Right lung (tissue), 2 donors: ENCODE measurements at regions not wholly inside any gene's neighbourhood (a gene's known extent, or its start where the extent isn't known, plus 50 kb on each side); places are given as distances from the start of the nearest gene placed in this dataset.
"Not testable (repeated sequence)": the region's sequence is repeated elsewhere in the genome, so short reads cannot be mapped to it uniquely, and the experiment has no call there.

Experiments used
- DNase-seq, 2 donors: peaks; one replicate each; pipeline ENCODE4 v3.0.0-alpha.2; 2013

DNA sequence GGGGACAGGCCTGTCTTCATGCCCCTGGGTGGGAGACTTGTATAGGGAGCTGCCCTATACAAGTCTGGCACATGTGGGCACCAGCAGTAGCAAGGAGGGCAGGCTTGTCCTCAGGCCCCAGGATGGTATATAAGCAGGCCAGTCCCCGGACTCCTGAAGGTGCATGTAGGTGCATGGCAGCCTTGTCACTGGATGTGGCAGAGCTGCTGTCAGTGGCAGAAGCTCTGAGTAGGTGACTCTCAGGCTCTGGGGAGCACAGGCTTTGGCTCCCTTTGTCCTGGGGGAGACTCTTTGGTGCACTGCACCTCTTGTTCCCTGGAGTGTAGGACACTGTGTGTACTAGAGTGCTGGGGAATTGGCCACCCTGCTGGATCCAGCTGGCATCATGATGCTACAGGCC is 376.7 kb upstream of the DIPK2B start:
- no peak for DNase-seq

DNA sequence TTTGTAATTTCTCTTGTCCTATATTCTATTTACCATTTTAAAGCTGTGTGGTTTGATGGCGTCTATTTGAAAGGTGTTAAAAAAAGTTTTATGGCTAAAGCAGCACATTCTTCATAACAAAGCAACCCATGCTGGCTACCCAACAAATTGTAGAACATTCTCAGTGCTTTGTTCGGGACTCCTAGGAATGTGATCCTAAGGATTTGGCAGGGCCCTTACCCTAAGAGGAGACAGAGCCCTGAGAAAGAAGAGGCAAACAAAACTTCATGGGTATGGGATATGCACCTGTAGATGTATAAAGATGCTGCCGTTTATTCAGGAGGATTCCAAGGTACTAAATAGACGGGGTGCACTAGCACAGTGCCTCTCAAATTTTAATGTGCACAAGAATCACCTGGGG is 370.8 kb upstream of the DIPK2B start:
- no peak for DNase-seq

DNA sequence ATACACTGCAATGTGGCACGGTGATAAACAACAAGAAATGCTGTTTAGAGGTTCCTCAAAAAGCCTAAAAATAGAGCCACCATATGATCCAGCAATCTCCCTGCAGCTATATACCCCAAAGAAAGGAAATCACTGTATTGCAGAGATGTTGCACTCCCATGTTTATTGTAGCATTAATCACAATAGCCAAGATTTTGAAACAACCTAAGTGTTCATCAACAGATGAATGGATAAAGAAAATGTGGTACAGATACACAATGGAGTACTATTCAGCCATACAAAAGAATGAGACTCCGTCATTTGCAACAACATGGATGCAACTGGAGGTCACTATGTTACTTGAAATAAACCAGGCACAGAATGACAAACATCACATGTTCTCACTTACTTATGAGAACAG is 365.8 kb upstream of the DIPK2B start:
- DNase-seq, result no peak

DNA sequence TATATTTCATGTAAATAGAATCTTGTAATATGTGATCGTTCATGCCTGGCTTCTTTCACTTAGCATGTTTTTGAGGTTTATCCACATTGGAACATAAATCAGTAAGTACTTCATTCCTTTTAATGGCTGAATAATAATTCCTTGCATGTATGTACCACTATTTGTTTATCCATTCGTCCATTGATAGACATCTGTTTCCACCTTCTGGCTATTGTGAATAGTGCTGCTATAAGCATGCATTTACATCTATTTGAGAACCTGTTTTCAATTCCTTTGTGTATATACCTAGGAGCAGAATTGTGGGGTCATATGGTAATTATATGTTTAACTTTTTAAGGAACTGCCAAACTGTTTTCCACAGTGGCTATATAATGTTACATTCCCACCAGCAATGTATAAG is 356.7 kb upstream of the DIPK2B start:
- no peak for DNase-seq

DNA sequence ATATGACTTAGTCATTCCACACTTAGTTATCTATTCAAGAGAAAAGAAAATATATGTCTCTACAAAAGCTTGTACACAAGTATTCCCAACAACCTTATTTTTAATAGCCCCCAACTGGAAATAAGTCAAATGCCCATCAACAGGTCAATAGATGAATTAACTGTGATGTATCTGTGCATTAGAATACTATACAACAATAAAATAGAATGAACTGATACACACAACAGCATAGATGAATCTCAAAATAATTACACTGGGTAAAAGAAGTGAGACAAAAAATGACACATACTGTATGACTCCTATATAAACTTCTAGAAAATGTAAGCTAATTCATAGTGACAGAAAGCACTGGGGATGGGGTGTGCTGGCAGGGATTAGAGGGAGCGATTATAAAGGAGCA is 354.1 kb upstream of the DIPK2B start:
- peak in 1 of 2 donors; percentile 5 for DNase-seq

DNA sequence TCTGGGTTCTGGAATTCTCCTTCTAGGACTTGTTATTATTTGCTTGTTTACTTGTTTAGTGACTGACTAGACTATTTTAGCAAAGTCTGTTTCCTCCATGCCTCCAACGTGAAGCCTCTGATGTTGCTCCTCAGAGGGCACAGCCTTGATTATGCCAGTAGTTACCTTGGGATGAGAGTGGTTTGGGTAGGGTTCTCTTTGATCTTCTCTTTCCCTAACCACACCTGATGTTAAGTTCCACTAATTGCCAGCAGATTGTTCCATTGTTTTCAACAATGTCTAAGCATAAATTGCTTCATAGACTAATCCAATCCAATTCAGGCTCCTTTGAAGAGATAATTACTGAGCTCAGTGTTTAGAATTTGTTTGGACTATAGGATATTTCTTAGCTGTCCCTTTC is 352.7 kb upstream of the DIPK2B start:
- DNase-seq, result no peak

DNA sequence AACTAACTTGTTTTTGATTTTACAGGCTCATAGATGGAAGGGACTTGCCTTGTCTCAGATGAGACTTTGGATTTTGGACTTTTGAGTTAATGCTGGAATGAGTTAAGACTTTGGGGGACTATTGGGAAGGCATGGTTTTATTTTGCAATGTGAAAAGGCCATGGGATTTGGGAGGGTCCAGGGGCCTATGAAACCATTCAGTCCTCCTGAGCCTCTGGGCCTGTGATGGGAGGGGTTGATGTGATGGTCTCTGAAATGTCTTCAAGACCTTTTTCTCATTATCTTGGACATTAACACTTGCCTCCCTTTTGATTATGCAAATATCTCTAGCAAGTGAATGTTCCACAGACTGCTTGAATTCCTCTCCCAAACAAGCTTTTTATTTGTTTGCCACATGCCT is 346.0 kb upstream of the DIPK2B start:
- DNase-seq, result not testable (repeated sequence)

DNA sequence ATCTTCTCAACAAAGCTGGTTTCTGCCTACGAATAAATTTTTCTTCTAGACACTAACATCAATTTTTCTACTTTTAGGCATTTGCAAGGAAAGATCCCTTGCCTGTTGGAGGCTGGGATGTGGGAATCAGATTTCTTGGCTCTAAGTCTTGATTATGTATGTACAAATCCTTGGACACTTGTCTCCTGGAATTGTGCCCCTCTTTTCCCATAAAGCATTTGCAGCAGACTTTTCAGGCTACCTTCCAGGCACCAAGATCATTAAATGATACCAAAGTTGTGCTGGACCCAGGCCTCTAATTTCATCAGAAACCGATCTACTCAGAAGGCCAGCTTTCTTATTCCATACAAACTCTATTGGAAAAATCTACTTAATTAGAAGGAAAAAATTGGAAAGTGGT is 339.5 kb upstream of the DIPK2B start:
- peak; percentile 34 to 38 for DNase-seq

DNA sequence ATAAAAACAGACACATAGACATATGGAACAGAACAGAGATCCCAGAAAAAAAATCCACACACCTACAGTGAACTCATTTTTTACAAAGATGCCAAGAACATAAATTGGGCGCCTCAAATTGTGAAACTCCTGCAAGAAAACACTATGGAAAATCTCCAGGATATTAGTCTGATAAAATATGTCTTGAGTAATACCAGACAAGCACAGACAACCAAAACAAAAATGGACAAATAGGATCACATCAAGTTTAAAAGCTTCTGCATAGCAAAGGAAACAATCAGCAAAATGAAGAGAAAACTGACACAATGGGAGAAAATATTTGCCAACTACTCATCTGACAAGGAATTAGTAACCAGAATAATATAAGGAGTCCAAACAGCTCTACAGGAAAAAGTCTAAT is 337.3 kb upstream of the DIPK2B start:
- no peak for DNase-seq

DNA sequence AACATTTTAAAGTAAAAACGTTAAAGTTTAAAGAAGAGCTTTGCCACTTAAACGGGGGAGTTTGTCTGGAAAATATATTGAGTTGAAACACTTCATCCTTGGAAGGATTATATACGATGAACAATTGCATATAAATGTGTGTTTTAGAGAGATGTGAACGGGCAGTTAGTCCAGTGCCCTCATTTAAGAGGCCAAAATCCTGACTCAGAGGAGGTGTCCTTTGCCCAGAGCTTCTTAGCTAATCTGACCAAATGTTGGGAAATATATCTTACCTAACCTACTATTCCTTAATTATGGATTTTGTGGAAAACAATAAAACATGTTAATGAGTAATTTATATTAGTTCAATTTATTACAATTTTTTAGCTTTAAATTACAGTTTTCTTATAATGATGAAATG is 327.2 kb upstream of the DIPK2B start:
- no peak for DNase-seq

DNA sequence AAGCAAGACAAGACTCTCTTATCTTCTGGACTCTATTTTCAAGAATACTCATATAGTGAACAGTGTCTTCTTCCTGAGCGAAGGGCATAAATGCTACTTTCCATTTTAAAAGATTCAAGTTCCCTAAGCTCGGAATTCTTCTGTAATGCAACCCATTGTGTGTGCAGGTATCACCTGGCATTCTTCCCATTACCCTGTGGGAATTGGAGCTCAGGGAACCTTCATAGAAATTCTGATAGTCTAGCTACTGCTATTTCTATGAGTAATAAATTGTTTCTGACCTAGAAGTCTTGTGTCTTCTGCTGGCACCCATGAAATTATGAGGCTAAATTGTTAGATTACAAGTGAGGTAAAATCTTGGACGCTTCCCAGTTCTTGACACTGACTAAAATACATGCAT is 324.1 kb upstream of the DIPK2B start:
- DNase-seq, result no peak

DNA sequence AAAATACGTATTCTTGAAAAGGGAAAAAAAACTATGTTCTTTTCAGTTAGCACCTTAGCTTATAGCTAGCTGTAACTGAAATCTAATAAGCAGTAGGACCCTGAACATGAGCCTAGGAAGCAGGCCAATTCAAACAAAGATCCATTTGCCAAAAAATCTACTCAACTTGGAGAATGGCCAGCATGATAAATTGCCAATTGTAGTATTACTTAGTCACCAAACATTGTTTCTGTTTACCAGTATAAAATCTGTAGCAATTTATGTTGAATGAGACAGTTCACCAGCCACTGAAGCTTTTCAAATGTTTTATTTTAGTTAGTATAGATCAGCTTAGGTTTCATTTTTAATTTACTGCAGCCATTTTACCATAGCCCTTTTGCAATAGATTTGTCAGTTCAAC is 323.6 kb upstream of the DIPK2B start:
- no peak for DNase-seq

DNA sequence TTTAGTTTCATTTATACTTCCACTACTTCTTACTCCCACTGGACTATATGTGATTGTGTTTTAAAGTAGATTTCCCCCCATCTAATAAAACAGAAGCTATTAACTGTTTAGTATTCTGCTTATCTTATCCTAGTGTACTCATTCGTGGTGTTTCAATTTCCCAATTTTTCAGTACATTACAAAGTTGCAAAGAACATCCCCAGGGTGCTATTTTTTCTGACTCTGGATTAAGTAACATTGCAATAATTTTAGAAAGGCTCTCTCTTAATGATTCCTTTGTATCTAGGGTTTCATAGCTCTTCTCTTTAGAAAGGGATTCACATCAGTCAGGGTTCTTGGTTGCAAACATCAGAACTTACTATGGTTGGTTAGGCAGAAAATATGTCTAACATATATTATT is 317.9 kb upstream of the DIPK2B start:
- DNase-seq, result no peak

DNA sequence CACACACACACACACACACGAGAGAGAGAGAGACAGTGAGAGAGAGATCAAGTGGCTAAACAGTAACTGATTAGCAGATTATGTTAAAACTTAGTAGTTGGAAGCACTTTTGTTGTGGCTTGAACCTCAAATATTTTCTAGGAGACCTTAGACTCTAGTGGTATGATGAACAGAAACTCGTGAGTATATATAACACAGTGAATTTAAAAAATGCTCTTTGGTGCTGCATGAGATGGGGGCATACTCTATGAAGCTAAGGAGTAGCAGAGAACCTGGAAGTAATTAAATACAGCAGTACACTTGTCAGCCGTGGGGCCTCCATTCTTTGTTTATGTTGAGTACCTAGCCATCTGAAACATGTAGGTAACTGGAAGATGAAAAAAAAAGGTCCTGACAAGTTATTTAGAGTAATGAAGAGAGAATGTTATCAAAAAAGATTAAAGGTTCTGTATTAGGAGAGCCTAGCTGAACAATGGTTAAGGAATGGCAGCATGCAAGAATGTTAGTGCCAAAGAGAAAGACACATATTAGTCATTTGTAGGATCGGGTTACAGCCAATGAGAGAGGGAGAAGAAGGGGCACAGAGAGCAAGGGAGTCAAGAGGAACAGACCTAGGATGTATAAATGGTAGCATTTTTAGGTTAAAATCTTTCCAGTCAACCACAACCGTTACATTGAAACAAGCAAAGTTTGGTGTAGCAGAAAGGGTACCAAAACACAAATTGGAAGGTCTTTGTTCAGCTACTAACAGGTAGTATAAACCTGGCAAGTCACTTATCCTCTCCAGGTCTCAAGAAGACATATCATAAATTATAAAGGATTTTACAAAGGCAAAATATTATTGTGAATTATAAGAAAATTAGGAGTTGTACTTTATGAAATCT is 316.7 kb upstream of the DIPK2B start:
- no peak for DNase-seq

DNA sequence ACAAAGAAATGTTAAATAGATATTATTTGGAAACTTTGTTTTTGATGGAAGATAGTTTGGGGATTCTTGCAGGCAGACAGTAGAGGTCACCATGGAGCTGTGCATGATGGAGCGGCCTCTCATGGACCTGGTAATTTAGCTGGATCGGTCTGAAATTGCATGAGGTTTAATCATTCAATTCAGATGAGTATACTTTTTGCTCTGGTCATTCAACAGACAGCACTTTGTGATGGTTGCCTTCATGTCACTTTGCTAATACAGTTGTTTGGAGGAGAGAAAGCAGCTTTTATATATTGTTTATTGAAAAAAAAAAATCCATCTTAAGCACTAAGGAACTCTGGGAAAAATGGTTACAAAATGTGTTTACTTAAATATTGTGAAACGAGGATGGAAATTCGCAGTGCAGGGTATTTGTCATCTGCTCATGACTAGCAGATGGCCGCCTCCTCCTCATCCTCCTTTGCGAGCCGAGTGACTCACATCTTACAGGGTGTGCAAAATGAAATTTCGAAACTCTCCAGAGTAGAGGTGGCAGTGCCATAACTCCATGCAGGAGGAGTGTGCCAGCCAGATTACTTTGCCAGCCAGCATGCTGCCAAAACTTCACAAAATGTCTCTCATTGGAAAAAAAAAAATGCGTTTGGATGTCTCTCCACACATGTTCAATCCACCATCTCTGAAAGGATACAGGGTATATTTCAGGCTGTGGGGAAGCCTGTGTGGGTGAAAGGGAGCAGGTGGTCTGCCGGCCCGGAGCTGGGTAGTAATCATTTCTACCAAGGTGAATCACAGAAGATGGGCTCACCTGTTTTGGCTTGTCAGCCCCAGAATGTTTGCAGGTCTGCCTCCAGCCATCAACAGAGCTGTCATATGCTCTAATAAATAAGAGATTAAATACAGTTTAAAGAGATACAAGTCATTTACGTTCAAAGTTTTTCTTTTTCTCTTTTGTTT is 314.9 kb upstream of the DIPK2B start:
- DNase-seq, result peak; percentile 45 to 54

DNA sequence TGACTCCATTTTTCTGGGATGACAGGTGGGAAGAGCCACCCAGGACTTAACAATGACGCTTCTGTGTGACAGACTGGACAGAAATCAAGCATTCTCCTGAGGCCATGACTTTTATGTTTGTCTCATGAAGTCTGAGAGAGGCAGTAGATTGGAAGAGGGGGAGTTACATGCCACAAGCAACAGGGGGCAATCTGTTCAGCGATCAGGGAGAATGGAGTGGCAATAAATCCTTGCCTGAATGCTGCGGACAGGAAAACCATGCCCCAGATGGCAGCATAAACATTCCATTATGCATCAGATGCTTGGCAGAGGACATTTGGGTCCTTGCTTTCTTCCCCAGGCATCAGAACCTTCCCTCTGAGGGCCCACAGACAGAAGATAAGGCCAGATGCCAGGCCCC is 312.4 kb upstream of the DIPK2B start:
- no peak for DNase-seq

DNA sequence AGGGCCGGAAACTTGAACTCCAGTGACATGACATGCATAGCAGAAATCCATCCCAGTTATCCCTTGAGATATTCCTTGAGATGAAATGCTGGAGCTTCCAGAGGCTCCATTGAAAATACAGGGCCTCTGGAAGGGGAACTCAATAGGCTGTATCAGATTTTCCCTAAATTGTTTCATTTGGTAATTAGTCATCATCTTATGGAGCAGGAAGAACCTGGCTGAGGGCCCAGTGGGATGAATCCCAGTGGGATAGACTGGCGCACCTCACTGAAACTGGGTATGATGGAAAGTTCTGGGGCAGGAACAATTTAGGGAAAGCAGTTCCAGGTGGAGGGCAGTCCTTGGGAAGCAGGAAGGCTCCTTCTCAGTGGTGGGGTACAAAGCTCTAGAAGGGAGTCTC is 307.8 kb upstream of the DIPK2B start:
- DNase-seq, result no peak

DNA sequence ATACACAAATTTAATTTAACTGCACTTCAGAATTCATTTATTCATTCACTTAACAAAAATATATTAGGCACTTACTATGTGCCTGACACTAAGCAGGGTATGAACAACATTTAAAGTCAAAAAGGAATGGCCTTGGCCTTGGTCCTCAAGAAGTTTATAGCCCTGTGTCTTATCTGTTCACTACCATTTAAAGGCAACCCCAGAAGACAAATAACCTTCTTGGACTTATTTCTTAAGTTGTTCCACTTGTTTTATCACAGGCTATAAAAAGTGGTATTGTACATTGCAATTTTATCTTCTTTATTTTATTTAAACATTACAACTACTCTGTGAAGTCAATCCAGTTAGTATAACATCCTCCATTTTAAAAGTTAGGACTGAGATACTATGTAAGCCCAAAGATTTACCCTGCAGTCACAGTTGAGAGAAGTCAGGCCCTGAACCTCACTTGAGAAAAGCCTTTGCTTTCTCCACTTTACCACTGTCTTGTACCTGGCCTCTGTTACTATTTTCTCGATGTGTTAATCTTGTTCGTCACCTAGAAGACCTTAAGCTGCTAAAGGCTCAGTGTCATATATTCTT is 305.6 kb upstream of the DIPK2B start:
- no peak for DNase-seq

DNA sequence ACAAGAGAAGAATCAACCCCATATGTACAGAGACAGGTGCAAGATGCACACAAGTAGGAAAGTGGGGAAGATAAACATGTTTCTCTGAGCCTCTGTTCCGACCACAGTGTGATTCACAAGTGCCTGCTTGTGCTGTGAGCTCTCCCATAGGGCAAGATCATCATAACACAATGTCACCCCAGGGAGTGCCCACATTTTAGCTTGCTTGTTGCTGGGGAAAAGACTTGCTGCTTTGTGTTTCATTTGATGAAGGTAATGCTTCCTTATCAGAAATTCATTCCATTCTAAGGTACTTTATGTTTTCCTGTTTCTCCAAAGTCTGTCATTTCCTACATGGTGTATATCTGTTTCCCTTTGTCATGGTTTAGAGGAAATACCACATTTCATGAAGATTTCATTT is 304.5 kb upstream of the DIPK2B start:
- no peak for DNase-seq

DNA sequence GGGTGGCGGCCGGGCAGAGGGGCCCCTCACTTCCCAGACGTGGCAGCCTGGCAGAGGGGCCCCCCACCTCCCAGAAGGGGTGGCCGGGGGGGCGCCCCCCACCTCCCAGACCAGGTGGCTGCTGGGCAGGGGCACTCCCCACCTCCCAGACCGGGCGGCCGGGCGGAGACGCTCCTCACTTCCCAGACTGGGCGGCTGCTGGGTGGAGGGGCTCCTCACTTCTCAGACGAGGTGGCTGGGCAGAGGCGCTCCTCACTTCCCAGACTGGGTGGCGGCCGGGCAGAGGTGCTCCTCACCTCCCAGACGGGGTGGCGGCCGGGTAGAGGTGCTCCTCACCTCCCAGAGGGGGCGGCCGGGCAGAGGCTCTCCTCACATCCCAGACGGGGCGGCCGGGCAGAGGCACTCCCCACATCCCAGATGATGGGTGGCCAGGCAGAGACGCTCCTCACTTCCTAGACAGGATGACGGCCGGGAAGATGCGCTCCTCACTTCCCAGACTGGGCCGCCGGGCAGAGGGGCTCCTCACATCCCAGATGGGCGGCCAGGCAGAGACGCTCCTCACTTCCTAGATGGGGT is 303.2 kb upstream of the DIPK2B start:
- DNase-seq, result not testable (repeated sequence)

DNA sequence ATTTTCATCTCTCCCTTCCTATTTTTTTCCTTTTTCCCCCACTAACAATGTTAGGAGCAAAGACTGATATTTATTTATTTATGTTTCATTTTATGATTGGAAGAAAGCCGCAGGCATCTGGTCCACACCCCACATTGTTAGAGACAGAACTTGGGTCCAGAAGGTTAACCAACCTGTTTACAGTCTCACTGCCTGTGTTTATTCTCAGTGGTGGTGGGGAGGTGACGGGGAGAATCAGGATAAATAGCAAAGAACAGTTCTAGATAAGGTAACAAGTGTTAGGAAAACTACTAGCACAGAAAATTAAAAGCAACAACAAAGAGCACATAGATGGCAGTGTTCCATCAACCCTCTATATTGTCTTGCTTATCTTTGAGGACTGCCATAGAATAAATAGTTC is 301.7 kb upstream of the DIPK2B start:
- no peak for DNase-seq

DNA sequence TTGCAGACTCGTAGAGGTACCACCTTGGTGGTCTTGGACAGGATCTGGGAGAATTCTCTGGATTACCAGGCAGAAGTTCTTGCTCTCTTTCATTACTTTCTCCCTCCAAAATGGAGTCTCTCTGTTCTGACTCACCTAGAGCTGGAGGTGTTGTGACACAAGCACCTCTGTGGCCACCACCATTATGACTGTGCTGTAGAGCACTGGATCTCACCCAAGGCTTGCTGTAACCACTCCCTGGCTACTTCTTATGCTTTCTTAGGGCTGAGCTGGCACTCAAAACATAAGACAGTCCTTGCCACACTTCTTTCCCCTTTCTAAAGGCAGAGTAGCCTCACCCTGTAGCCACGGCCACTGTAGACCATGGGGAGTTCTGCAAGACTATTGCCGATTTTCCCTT is 296.6 kb upstream of the DIPK2B start:
- no peak for DNase-seq
